ENCODE measurements at regions not wholly inside any gene's neighbourhood (a gene's known extent, or its start where the extent isn't known, plus 50 kb on each side); places are given as distances from the start of the nearest gene placed in this dataset.

DNA sequence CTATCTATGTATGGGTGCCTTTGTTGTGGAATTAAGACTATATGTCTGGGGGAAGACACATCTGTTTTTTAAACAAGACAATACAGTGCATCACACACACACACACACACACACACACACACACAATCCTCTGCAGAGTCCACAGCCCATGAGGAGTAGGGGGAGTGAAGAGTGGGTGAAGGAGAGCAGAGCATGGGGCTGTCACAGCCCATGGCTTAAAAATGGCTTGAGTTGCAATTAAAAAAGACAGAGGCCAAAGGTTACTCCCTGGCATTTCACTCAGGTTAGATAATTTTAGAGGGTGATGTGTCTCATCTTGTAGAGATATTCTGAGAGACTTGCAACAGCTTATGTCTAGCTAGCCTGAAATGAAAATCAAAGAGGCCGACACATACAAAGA, 176.5 kb upstream of the PLXNA2 start:
- Histone ChIP-seq H3K9me3 (ENCODE audit: control insufficient read depth, low read length) (no peaks in the 10 kb centered on the region), H3K4me1 (ENCODE audit: control insufficient read depth, insufficient read depth, low read length) (no peaks in the 10 kb centered on the region), H3K27me3 (ENCODE audit: control insufficient read depth, insufficient read depth) (no peaks in the 10 kb centered on the region), H3K27ac (ENCODE audit: low read length) (no peak overlapping the region), H3K4me3 (ENCODE audit: low read length) (no peak overlapping the region)
- DNase-seq, result no peak
- WGBS, result 88% methylated on average over 1 of the region's 1 CpG
- intact Hi-C loops (cut with DNase I), result no loop called here
- no peak for ATAC-seq

GRCh38 chr1:208421486-208421885, 177.3 kb upstream of the PLXNA2 start:
- no peak for ATAC-seq
- Histone ChIP-seq H3K4me1 (ENCODE audit: control insufficient read depth, insufficient read depth, low read length) (no peaks in the 10 kb centered on the region), H3K27me3 (ENCODE audit: control insufficient read depth, insufficient read depth) (no peaks in the 10 kb centered on the region), H3K4me3 (ENCODE audit: low read length) (no peak overlapping the region), H3K27ac (ENCODE audit: low read length) (no peak overlapping the region), H3K9me3 (ENCODE audit: control insufficient read depth, low read length) (no peaks in the 10 kb centered on the region)
- 69% methylated on average over 4 of the region's 4 CpGs for WGBS
- intact Hi-C loops (cut with DNase I), result no loop called here
- DNase-seq, result no peak

GRCh38 chr1:208423526-208423925, 179.3 kb upstream of the PLXNA2 start:
- WGBS, result 64% methylated on average over 3 of the region's 3 CpGs
- no peak for ATAC-seq

GRCh38 chr1:208425096-208425495, 180.9 kb upstream of the PLXNA2 start:
- Histone ChIP-seq H3K27ac (ENCODE audit: low read length) (no peak overlapping the region), H3K4me3 (ENCODE audit: low read length) (no peak overlapping the region), H3K27me3 (ENCODE audit: control insufficient read depth, insufficient read depth) (no peaks in the 10 kb centered on the region), H3K9me3 (ENCODE audit: control insufficient read depth, low read length) (peaks cover 1% of the 10 kb centered on the region), H3K4me1 (ENCODE audit: control insufficient read depth, insufficient read depth, low read length) (no peaks in the 10 kb centered on the region)
- ATAC-seq (no peak), DNase-seq (no peak)
- WGBS, result 95% methylated on average over 3 of the region's 3 CpGs
- intact Hi-C loops (cut with DNase I), result no loop called here

More at GRCh38 chr1:208423526-208423925, 179.3 kb upstream of the PLXNA2 start:
- no peak for DNase-seq
- H3K4me3 ChIP-seq (ENCODE audit: low read length), result no peak overlapping the region
- no peak overlapping the region for H3K27ac ChIP-seq (ENCODE audit: low read length)
- intact Hi-C loops (cut with DNase I), result no loop called here
- peaks cover 1% of the 10 kb centered on the region for H3K9me3 ChIP-seq (ENCODE audit: control insufficient read depth, low read length)
- no peaks in the 10 kb centered on the region for H3K4me1 ChIP-seq (ENCODE audit: control insufficient read depth, insufficient read depth, low read length)
- no peaks in the 10 kb centered on the region for H3K27me3 ChIP-seq (ENCODE audit: control insufficient read depth, insufficient read depth)

DNA sequence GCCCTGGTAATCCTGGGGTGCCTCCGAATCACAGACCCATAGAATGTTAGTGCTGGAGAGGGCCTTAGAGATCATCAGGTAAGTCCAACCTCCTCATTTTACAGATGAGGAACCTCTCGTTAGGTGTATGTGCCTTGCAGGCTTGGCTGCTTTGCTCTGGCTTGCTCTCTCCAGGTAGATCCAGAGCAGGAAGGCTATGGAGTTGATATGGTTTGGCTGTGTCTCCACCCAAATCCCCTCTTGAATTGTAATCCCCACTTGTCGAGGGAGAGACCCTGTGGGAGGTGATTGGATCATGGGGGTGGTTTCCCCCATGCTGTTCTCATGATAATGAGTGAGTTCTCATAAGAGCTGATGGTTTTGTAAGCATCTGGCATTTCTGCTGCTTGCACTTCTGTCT, 186.0 kb upstream of the PLXNA2 start:
- ATAC-seq (no peak), DNase-seq (no peak)
- Histone ChIP-seq H3K4me1 (ENCODE audit: control insufficient read depth, insufficient read depth, low read length) (peaks cover 2% of the 10 kb centered on the region), H3K27ac (ENCODE audit: low read length) (no peak overlapping the region), H3K9me3 (ENCODE audit: control insufficient read depth, low read length) (peaks cover 1% of the 10 kb centered on the region), H3K27me3 (ENCODE audit: control insufficient read depth, insufficient read depth) (no peaks in the 10 kb centered on the region), H3K4me3 (ENCODE audit: low read length) (no peak overlapping the region)
- intact Hi-C loops (cut with DNase I), result no loop called here
- 73% methylated on average over 3 of the region's 3 CpGs for WGBS

- Histone ChIP-seq H3K4me1 (ENCODE audit: control insufficient read depth, insufficient read depth, low read length) (peaks cover 2% of the 10 kb centered on the region), H3K4me3 (ENCODE audit: low read length) (no peak overlapping the region), H3K27ac (ENCODE audit: low read length) (no peak overlapping the region), H3K9me3 (ENCODE audit: control insufficient read depth, low read length) (peaks cover 1% of the 10 kb centered on the region), H3K27me3 (ENCODE audit: control insufficient read depth, insufficient read depth) (no peaks in the 10 kb centered on the region)
- 72% methylated on average over 3 of the region's 3 CpGs for WGBS
- DNase-seq (no peak), ATAC-seq (no peak)
- intact Hi-C loops (cut with DNase I), result no loop called here
These were observed 187.5 kb upstream of the PLXNA2 start for GRCh38 chr1:208431721-208432120.

DNA sequence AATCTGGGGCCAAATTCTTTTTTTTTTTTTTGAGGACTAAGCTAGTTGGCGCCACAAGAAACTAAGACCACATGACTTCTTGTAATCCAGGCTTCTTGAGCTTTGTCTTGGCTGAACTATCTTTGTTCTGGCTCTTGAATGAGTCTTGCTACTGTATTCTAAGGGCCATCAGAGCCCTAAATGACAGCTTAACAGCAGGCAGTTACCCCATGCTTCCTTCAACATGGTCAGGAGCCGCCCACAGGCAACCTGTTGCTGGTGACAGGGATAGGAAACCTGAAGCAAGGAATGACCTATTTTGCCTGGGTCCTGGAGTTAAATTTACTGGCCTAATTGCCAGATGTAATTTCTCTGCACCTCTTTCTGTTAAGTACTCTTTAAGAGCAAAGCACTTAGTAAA, 188.2 kb upstream of the PLXNA2 start:
- ATAC-seq (peak in 1 of 2 donors; percentile 26), DNase-seq (no peak)
- no peak overlapping the region for H3K4me3 ChIP-seq (ENCODE audit: low read length)
- 78% methylated on average over 2 of the region's 2 CpGs for whole genome bisulfite sequencing
- no peaks in the 10 kb centered on the region for H3K27me3 ChIP-seq (ENCODE audit: control insufficient read depth, insufficient read depth)
- H3K4me1 ChIP-seq (ENCODE audit: control insufficient read depth, insufficient read depth, low read length), result peaks cover 2% of the 10 kb centered on the region
- intact Hi-C loops (cut with DNase I), result no loop called here
- H3K9me3 ChIP-seq (ENCODE audit: control insufficient read depth, low read length), result peaks cover 1% of the 10 kb centered on the region
- no peak overlapping the region for H3K27ac ChIP-seq (ENCODE audit: low read length)

- DNase-seq (no peak), ATAC-seq (no peak)
- no peak overlapping the region for H3K27ac ChIP-seq (ENCODE audit: low read length)
- no peaks in the 10 kb centered on the region for H3K27me3 ChIP-seq (ENCODE audit: control insufficient read depth, insufficient read depth)
- intact Hi-C loops (cut with DNase I), result no loop called here
- no peak overlapping the region for H3K4me3 ChIP-seq (ENCODE audit: low read length)
- H3K9me3 ChIP-seq (ENCODE audit: control insufficient read depth, low read length), result no peaks in the 10 kb centered on the region
- 63% methylated on average over 1 of the region's 1 CpG for WGBS
- peaks cover 2% of the 10 kb centered on the region for H3K4me1 ChIP-seq (ENCODE audit: control insufficient read depth, insufficient read depth, low read length)
These were observed 188.9 kb upstream of the PLXNA2 start for GRCh38 chr1:208433086-208433485.

DNA sequence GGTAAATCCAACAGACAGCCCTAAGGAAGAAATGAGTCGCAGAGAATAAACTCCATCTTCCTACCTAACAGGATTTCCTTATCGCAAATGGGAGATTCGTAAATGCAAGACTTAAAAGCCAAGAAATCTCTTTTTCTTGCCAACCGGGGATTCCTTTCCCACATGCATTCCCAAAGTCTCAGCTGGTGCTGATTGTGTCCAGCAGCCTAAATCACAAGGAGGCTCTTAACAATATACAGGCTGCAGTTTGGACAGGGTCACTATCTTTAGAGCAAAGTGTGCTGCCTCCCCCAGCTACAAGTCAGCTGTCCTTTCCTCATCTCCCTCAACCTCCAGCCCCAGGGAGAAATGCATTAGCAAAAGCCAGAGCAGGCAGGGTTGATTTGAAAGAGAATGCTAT, 189.8 kb upstream of the PLXNA2 start:
- no peak overlapping the region for H3K4me3 ChIP-seq (ENCODE audit: low read length)
- intact Hi-C loops (cut with DNase I), result no loop called here
- 41% methylated on average over 4 of the region's 4 CpGs for WGBS

GRCh38 chr1:208437401-208437800, 193.2 kb upstream of the PLXNA2 start:
- intact Hi-C loops (cut with DNase I), result no loop called here
- DNase-seq (no peak), ATAC-seq (no peak)
- Histone ChIP-seq H3K27me3 (ENCODE audit: control insufficient read depth, insufficient read depth) (no peaks in the 10 kb centered on the region), H3K4me1 (ENCODE audit: control insufficient read depth, insufficient read depth, low read length) (peaks cover 2% of the 10 kb centered on the region), H3K4me3 (ENCODE audit: low read length) (no peak overlapping the region), H3K9me3 (ENCODE audit: control insufficient read depth, low read length) (no peaks in the 10 kb centered on the region), H3K27ac (ENCODE audit: low read length) (no peak overlapping the region)
- WGBS, result 76% methylated on average over 3 of the region's 3 CpGs

More for the DNA sequence above, 189.8 kb upstream of the PLXNA2 start:
- Histone ChIP-seq H3K4me1 (ENCODE audit: control insufficient read depth, insufficient read depth, low read length) (peaks cover 2% of the 10 kb centered on the region), H3K27me3 (ENCODE audit: control insufficient read depth, insufficient read depth) (no peaks in the 10 kb centered on the region), H3K27ac (ENCODE audit: low read length) (no peak overlapping the region), H3K9me3 (ENCODE audit: control insufficient read depth, low read length) (no peaks in the 10 kb centered on the region)
- DNase-seq, result no peak
- no peak for ATAC-seq

- H3K27ac ChIP-seq (ENCODE audit: low read length), result no peak overlapping the region
- WGBS, result 50% methylated on average over 2 of the region's 2 CpGs
- no peak for ATAC-seq
These were observed 194.0 kb upstream of the PLXNA2 start for GRCh38 chr1:208438112-208438699.

GRCh38 chr1:208445758-208446203, 201.6 kb upstream of the PLXNA2 start:
- H3K9me3 ChIP-seq (ENCODE audit: control insufficient read depth, low read length), result no peaks in the 10 kb centered on the region
- WGBS, result 53% methylated on average over 7 of the region's 7 CpGs
- no peak overlapping the region for H3K27ac ChIP-seq (ENCODE audit: low read length)
- ATAC-seq (no peak), DNase-seq (no peak)
- H3K4me1 ChIP-seq (ENCODE audit: control insufficient read depth, insufficient read depth, low read length), result no peaks in the 10 kb centered on the region
- intact Hi-C loops (cut with DNase I), result no loop called here
- no peak overlapping the region for H3K4me3 ChIP-seq (ENCODE audit: low read length)
- no peaks in the 10 kb centered on the region for H3K27me3 ChIP-seq (ENCODE audit: control insufficient read depth, insufficient read depth)

More at GRCh38 chr1:208438112-208438699, 194.0 kb upstream of the PLXNA2 start:
- Histone ChIP-seq H3K27me3 (ENCODE audit: control insufficient read depth, insufficient read depth) (no peaks in the 10 kb centered on the region), H3K9me3 (ENCODE audit: control insufficient read depth, low read length) (no peaks in the 10 kb centered on the region), H3K4me3 (ENCODE audit: low read length) (no peak overlapping the region), H3K4me1 (ENCODE audit: control insufficient read depth, insufficient read depth, low read length) (peaks cover 2% of the 10 kb centered on the region)
- no peak for DNase-seq
- intact Hi-C loops (cut with DNase I), result no loop called here
